ENCODE measurements at regions not wholly inside any gene's neighbourhood (a gene's known extent, or its start where the extent isn't known, plus 50 kb on each side); places are given as distances from the start of the nearest gene placed in this dataset.

DNA sequence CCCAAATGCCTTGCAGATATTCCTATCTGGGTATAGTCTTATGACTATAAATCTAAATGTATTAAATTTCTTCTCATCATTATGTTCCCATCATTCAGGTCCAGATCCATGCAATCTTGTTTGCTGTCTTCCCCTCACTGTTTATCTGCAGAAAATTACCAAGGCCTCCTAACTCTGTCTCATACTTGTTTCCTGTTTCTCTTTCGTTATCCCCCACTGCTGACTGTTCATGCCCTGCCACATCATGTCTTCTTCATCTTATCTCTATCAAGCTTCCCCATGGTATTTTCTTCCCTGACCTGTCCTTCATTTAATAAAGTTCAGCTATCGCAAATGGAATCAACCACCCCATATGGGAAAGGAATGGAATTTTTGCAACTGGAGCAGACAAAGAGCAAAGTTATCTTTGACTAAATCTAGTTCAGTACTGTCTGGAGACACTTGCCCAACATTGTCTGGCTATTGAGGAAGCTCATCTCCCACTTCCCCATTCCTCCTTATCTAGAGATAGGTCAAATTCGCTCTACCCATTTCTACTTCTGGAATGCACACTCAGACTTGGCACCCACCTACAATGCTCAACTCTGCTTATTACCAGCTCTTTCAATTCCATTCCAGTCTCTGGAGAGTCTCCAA, 1358.1 kb downstream of the EFNB2 start:
- DNase-seq = no peak
- no peaks in the 10 kb centered on the region for H3K36me3 ChIP-seq
- H3K4me3 ChIP-seq = no peak overlapping the region
- H3K4me1 ChIP-seq = no peaks in the 10 kb centered on the region
- H3K27me3 ChIP-seq = no peaks in the 10 kb centered on the region
- no peaks in the 10 kb centered on the region for H3K9me3 ChIP-seq
- no peak for TF ChIP-seq POLR2AphosphoS5 (IDR thresholded peaks at IDR 0.05)
- TF ChIP-seq EP300 (IDR thresholded peaks at IDR 0.05) = no peak
- TF ChIP-seq, protein P1, sequence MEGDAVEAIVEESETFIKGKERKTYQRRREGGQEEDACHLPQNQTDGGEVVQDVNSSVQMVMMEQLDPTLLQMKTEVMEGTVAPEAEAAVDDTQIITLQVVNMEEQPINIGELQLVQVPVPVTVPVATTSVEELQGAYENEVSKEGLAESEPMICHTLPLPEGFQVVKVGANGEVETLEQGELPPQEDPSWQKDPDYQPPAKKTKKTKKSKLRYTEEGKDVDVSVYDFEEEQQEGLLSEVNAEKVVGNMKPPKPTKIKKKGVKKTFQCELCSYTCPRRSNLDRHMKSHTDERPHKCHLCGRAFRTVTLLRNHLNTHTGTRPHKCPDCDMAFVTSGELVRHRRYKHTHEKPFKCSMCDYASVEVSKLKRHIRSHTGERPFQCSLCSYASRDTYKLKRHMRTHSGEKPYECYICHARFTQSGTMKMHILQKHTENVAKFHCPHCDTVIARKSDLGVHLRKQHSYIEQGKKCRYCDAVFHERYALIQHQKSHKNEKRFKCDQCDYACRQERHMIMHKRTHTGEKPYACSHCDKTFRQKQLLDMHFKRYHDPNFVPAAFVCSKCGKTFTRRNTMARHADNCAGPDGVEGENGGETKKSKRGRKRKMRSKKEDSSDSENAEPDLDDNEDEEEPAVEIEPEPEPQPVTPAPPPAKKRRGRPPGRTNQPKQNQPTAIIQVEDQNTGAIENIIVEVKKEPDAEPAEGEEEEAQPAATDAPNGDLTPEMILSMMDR (IDR thresholded peaks at IDR 0.05) = no peak
- no peak for TF ChIP-seq POLR2A (IDR thresholded peaks at IDR 0.05)
- WGBS, 2 donors = 85 to 87% methylated on average over 3 of the region's 3 CpGs
- intact Hi-C loops (cut with DNase I) = no loop called here
- no peak overlapping the region for H3K27ac ChIP-seq

DNA sequence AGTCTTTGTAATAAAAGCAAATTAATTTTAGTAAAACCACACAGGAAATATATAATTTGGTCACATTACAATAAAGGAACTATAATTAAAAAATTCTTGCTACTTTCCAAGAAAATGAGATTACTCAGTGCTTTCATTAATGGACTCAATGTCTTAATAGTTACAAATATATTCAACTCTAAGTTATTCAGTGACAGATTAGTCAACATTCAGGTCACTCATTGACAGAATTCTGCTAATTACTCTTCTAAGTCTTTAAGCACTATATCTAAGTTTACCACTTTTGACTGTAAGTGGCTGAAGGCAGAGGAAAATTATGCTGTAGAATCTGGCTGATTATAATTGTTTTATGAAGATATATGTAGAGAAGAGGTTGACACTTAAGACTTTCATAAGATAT, 1365.0 kb downstream of the EFNB2 start:
- Histone ChIP-seq H3K9me3 (peaks cover 0 to 5% (median 0%) of the 10 kb centered on the region in 4 donors), H3K27me3 (no peaks in the 10 kb centered on the region), H3K27ac (no peak overlapping the region), H3K4me3 (no peak overlapping the region), H3K4me1 (no peaks in the 10 kb centered on the region), H3K36me3 (no peaks in the 10 kb centered on the region)
- TF ChIP-seq, protein P1 (IDR thresholded peaks at IDR 0.05) = no peak
- TF ChIP-seq EP300 (IDR thresholded peaks at IDR 0.05) (no peak), POLR2AphosphoS5 (IDR thresholded peaks at IDR 0.05) (no peak), POLR2A (IDR thresholded peaks at IDR 0.05) (no peak)
- DNase-seq = no peak
- intact Hi-C loops (cut with DNase I) = no loop called here

DNA sequence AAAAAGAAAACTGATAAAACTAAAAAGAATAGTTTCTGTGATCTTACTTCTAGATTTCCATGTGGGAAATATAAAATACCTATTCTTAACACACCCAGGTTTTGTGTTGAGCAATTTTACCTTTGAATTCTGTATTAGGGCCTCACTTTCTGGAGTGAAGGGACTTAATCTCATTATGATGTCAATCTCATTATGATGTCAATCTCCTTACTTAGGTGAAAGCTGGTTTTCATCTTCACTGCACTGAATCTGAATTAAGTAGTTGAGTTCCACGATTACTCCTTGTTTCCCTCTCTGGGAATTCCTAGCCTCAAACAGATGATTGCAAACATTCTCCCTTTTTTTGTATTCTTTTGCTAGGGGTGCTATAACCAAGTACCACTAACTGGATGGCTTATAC, 1367.2 kb downstream of the EFNB2 start:
- H3K4me1 ChIP-seq = no peaks in the 10 kb centered on the region
- DNase-seq = no peak
- intact Hi-C loops (cut with DNase I) = no loop called here
- TF ChIP-seq, protein P1 (IDR thresholded peaks at IDR 0.05) = no peak
- TF ChIP-seq POLR2AphosphoS5 (IDR thresholded peaks at IDR 0.05) (no peak), EP300 (IDR thresholded peaks at IDR 0.05) (no peak), POLR2A (IDR thresholded peaks at IDR 0.05) (no peak)
- no peak overlapping the region for H3K4me3 ChIP-seq
- H3K27ac ChIP-seq = no peak overlapping the region
- WGBS, 2 donors = 81 to 86% methylated on average over 1 of the region's 1 CpG
- H3K27me3 ChIP-seq = no peaks in the 10 kb centered on the region
- no peaks in the 10 kb centered on the region for H3K36me3 ChIP-seq
- H3K9me3 ChIP-seq = peaks cover 0 to 5% (median 0%) of the 10 kb centered on the region in 4 donors

DNA sequence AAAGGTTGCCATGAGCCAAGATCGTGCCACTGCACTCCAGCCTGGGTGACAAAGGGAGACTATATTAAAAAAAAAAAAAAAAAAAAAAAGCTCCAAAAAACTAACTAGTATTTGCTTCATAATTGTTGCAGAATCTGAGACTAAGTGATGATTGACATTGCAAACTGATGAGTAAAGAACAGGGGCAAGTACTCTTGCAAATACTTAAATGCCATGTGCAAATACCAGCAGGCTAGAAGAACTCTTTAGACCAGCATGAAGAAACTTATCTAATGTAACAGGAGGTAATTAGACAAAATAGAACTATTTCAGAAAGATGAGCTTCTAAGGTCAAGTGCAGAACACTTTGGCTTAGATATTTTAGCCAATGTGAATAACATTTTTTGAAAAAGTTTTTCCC, 1368.1 kb downstream of the EFNB2 start:
- Histone ChIP-seq H3K9me3 (peaks cover 0 to 5% (median 0%) of the 10 kb centered on the region in 4 donors), H3K4me1 (no peaks in the 10 kb centered on the region), H3K4me3 (no peak overlapping the region), H3K36me3 (no peaks in the 10 kb centered on the region), H3K27ac (no peak overlapping the region), H3K27me3 (no peaks in the 10 kb centered on the region)
- TF ChIP-seq POLR2AphosphoS5 (IDR thresholded peaks at IDR 0.05) (no peak), POLR2A (IDR thresholded peaks at IDR 0.05) (no peak), EP300 (IDR thresholded peaks at IDR 0.05) (no peak)
- TF ChIP-seq, protein P1 (IDR thresholded peaks at IDR 0.05) = no peak
- 89 to 91% methylated on average over 1 of the region's 1 CpG for WGBS, 2 donors
- no peak for DNase-seq
- intact Hi-C loops (cut with DNase I) = no loop called here
